HG02981 (cell line): ENCODE measurements at regions not wholly inside any gene's neighbourhood (a gene's known extent, or its start where the extent isn't known, plus 50 kb on each side); places are given as distances from the start of the nearest gene placed in this dataset.
"Not testable (repeated sequence)": the region's sequence is repeated elsewhere in the genome, so short reads cannot be mapped to it uniquely, and the experiment has no call there.

Experiments
- ATAC-seq: cut with Tn5 transposase; IDR thresholded peaks from one replicate; pipeline ENCODE4 v1.9.1; 2021; ENCODE audit warnings: mild to moderate bottlenecking, moderate library complexity; ENCODE audit not compliant: unreplicated experiment

DNA sequence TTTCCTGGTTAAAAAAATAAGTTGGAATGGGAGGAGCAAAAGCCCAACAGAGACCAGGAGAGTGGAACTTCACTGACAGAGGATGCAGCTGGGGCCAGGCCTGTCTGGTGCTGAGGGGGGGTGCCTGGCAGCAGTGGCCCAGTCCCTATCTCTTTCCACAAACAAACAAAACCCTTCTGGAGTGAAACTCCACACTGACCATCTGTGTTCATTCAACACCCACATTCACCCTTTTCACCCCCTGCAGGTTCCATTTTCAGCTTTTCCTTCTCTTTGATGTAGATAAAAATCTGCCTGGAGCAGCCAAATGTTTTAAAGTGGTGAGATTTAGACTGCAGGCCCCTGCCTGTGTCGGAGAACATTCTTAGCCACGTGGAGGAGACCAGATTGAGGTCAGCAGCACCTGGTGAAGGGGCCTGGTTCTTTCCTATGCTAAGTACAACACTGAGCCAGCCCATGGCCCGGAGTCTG lies 161.4 kb upstream of the CDH11 start:
- ATAC-seq, result no peak

DNA sequence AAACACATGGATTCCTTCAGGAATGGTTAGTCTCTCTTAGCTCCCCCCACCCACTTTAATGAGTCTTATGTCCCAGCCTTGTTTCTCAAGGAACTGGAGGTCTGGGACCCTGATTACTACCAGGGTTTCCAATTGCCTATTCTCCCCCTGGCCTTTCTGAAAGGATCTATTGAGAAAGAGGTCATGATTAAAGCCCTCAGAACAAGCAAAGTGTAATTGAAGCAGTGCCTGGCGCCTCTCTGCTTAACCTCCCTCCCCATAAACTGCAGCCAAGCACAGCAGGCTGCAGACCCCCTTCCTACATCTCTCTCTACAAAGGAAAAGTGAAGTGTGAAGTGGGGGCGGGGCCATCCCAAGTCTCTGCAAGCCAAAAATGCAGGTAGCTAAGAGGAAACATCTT lies 159.7 kb upstream of the CDH11 start:
- ATAC-seq, result no peak

DNA sequence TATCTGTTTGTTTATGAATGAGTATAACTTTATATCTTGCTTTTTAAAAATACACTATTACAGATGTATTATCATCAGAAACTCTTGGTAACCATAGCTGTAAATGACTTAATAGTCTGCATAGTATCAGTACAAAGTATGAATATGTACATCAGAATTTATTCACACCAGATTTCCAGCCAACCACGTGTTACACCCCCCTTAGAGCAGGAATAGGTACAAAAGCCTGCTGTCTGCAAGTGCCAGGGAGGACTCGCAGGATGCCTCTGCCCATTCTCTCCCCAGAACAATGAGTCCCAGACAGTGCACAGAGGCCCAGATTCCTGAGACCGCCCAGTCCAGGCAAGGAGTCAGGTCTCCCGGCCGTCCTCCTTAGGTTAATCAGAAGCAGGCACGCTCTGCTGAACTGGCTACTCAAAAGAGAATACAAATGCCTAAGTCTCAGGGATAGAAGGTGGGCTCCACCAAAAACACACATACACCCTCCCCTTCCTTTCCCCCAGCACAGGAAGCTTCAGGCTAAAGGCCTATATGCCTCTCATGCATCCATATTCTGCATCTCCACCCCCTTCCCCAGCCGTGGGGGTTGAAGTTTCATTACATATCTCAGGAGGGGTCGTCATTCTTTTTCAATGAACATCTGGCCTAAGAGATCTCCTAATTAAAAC lies 159.1 kb upstream of the CDH11 start:
- ATAC-seq, result no peak

DNA sequence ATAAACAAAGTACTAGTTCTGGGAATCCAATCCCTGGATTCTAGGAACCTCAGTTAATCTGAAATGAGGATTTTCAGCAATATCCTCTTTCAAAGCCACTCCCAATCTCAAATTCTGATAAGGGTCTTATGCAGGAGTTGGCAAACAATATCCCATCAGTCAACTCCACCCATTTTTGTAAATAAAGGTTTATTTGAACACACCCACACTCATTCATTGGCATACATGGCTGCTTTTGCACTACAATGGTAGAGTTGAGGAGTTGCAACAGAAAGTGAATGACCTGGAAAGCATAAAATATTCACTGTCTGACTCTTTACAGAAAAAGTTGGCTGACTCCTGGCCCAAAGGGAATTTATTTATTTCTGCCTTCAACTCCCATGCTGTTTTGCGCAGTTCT lies 157.7 kb upstream of the CDH11 start:
- ATAC-seq, result no peak

DNA sequence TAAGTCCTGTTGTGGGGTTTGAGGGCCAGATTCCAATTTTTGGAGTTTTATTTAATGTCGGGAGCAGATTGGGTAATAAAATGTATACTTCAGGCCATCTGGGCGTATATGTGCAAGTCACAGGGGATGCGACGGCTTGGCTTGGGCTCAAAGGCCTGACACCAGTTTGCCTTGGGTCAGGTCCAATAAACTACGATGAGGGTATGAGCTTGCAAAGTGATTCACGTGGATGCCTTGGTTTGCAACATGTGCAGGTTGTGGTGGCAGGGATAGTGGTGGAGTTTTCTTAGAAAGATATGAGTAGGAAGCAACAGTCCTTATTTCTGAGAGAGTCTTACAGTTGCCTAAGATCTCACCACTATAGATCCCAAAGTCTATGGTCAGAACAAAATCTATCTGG lies 157.0 kb upstream of the CDH11 start:
- ATAC-seq, result no peak

DNA sequence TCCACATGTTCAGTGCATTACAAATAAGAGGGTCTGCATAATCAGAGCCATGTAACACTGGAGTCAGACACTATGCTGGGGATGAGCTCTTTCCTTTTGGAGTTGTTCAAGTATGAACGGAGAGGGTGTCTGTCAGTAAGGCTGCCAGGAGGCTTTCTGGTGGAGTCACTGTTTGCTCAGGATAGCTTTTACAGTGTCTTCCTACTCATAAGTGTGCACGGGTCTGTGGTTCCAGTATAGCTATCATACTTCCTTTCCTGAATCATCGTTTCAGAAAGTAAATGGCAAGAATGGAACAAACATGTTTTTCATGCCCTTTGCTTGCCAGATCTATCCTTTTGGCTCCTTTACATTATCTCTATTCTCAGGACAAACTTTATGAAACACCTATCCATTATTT lies 152.7 kb upstream of the CDH11 start:
- no peak for ATAC-seq

DNA sequence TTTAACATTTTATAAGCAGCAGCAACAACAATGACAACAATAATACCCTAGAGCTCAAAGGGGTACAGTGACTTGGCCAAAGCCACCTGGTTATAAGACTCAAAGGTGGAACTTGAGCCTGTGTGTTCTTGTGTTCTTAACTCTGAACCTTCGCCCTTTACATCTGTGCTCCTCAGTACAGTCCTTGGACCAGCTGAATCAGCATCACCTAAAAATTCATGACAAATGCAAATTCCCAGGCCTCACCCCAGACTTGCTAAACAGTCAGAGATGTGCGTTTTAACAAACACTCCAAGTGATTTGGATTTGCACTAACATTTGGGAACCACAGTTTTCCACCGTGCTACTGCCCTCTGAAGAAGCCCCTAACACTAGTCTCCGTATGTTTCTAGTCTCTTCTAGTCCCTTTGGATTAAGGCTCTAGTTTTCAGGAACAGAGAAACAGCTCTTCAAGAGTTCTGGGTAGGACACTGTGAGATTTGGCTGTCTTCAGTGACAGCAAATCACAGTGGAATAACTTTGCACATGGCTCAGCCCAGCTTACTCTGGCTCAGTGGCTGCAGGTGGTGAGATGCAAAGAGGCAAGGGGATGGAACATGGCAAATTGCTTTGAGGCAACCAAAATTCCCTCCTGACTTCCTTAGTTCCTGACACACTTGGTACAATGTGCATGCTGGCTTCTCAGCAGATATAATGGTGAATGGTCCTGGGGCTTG lies 151.0 kb upstream of the CDH11 start:
- no peak for ATAC-seq

DNA sequence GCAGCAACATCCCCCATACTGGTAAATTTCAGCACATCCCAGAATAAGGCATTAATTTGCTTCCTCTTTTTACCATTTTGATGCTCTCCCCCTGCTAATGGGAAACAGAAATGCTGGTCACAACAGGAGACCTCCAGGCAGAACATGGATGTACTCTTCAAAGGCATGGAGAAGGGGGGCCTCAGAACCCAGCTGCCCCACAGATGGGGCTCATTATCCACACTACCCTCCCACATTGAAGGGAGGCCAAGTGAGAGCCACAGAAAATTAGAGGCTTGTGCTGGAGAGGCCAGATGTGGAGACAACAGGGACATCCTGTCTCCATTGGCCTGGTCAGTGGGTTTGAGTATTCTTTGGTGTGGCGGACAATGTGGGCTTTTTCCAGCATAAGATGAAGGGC lies 150.1 kb upstream of the CDH11 start:
- no peak for ATAC-seq

DNA sequence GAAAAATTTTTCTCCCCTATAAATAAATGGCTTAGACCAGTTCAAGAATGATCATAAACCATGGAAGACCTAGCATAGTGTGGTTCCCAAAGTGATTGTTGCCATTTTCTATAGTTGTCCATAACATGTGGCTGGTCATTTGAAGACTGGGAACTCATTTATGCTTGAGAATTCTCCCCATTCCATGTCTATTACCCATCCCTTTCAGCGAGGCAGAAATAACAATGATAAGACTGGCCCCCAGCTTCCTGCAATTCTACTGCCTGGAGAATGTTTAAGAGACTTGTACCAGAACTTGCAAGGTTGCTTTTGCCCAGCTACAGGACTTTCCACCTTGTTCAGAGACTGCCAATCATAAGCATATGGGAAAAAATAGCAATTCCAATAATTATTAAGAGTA lies 146.5 kb upstream of the CDH11 start:
- ATAC-seq, result no peak

DNA sequence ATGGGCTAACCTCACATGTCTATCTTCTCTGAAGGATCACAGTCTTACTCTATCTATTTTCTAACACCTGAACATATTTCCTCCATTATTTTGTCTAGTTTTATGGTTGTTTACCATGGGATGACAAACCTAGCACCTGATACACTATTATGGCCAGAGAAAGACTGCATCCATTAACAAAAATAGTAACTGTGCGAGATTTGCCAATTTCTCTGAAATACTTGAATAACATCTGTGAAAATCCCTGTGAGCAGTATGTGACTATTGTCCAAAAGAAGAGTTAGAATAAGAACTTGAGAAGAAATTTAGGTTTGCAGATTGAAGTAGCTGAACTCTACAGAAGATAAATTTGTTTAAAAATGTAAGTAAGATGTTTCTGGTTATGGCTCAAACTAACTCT lies 142.0 kb upstream of the CDH11 start:
- ATAC-seq, result no peak

DNA sequence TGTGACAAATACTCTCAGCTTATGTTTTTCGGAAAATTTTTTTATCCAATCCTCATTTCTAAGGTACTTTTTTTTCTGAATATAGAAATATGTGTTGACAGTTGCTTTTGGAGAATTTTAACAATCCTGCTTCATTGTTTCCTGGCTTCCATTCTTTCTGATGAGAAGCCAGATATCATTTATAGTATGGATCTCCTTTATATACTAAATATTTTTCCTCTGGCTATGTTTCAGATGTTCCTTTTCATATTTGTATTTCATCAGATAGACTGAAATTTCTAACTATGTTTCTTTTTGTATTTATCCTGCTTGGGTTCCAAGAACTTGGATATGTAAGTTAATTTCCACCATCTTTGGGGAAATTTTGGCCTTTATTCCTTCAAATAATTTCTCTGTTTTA lies 138.9 kb upstream of the CDH11 start:
- no peak for ATAC-seq

DNA sequence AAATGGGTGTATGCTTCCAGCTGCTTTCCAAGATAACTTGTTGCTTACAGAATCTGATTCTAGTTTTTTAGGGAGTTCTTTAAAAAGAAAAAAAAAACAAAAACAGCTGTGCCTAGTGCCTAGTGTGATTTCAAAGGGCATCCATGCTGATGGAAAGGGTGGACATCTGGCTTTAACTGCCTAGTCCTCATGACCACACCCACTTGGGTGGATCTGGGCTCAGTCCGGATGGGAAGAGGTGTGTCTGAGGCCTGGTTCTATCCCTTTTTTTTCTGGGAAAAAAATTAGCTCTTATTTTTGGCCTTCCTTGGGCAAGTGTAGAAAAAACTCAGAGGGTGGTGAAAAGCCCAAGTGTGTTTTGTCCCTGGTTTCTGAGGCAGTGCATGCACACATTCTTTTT lies 132.3 kb upstream of the CDH11 start:
- ATAC-seq, result no peak

DNA sequence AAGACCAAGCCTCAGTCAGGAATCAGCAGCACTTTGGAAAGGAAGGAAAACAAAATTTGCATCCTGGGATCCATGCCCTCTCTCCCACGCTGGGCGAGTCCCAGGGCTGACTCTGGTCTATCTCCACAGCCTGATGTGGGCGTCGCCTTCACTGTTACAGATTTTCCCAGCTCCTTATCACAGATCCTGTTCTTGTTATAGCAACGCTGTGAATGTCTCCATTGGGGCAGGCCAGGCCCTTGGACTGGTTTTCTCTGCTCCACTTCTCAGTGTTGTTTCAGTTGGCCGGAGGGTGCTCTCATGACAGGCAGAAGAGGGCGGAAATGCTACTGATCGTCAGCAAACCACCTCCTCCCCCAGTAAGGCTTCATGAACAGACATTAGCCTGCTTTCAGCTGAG lies 127.9 kb upstream of the CDH11 start:
- no peak for ATAC-seq

DNA sequence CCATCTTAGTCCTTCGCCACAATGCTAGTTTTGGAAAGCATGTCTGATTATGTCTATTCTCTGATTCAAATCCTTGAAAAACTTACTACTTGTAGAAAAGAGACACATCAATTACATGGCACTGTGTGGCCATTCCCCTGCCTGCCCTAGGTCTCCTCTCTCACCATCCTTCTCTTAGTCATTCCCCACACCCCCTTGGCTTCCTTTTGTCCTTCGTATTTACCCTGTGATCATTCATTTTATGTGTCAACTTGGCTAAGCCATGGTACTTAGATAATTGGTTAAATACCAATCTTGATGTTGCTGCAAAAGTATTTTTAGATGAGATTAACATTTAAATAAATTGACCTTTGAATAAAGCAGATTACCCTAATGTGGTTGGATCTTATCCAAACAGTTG lies 122.9 kb upstream of the CDH11 start:
- no peak for ATAC-seq

DNA sequence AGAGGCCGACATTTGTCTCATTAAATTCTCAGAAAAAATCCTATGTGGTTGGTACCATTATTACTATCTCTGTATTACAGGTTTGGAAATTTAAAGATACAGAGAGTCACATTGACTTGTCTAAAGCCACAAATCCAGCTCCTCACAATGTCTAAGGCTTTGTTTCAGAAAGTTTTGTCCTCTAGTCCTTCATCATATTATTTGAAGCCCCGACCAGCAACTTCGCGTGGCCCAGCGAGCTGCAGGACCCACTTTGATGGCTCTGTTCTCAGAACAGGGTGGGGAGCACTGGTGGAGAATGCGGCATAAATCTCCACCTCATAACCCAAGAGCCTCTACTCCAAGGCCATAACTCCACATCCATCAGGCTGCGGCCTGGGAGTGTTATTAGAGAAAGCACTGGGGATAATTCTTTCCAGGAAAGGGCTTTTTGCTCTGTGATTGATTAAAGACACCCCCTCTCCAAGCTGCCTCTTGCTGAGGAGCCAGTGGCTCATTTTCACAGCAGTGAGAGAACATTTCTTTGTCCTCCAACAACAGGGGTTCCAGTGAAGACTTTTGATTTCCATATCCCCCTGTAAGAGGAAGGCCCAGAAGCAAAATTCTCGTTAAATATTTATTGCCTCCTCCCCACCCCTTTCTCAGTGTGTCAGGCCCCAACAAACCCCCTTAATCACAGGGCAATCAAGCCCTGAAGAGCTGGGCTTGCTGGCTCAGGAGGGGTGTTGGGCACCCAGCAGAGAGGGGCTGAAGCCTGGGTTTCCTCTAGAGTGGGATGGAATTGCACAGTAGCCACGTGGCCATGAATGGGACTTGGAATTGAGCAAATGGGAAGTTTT lies 113.7 kb upstream of the CDH11 start:
- ATAC-seq, result no peak

DNA sequence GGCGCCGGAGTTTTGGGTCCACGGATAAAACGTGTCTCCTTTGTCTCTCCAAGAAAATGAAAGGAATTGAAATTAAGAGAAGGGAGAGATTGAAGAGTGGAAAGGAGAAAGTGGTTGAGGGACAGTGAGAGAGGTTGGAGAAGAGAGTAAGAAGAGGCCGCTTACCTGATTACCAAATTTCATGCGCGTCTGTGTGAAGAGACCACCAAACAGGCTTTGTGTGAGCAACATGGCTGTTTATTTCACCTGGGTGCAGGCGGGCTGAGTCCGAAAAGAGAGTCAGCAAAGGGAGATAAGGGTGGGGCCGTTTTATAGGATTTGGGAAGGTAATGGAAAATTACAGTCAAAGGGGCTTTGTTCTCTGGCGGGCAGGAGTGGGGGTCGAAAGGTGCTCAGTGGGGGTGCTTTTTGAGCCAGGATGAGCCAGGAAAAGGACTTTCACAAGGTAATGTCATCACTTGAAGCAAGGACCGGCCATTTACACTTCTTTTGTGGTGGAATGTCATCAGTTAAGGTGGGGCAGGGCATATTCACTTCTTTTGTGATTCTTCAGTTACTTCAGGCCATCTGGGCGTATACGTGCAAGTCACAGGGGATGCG lies 113.0 kb upstream of the CDH11 start:
- ATAC-seq, result not testable (repeated sequence)

DNA sequence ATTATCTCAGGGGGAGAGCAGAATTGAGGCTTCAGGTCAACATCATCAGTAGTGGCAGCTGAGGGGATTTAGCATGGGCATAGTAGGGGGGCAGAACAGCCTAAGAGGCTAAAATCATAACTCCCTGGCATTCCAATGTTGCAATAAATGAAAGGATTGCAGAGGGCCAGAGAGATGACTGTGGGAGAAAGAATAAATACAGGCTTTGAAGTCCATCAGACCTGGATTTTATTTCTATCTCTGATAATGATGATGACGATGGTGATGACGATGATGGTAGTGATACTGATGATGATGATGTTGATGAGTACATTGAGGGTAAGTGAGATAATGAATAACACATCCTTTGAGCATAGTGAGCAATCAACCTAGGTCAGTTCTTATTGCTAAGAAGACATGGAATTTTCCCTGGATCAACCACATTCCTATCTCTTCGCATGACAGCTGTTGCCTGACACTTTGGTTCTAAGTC lies 107.4 kb upstream of the CDH11 start:
- ATAC-seq, result no peak

DNA sequence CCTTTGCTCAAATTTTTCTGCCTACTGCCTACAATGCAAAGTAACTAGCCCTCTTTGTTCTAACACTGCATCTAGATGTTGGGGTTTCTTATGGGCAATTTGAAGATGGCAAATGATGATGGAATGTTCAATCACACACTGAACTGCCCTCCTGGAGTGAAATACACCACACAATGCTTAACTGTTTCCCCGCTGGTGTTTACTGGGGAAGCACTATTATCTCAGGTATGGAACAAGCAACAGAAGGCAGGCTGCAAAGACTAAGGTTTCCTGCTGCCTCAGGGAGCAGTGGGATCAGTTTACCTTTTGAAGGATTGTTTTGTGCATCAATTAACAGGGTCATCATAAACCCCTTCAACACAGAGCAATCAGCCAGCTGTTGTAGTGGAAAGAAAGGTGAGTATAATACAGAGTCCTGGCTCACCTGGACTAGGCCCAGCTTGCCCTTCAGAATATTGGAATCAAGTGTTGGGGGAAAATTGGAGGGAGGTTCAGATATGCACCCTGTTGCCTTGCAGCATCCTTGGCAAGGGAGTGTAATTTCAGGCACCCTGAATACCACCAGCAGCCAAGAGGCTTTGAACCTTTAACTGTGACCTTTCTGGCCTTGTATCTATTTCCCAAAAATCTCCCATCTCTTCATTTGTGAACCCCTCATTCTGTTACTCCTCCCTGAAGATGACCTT lies 105.4 kb upstream of the CDH11 start:
- no peak for ATAC-seq

DNA sequence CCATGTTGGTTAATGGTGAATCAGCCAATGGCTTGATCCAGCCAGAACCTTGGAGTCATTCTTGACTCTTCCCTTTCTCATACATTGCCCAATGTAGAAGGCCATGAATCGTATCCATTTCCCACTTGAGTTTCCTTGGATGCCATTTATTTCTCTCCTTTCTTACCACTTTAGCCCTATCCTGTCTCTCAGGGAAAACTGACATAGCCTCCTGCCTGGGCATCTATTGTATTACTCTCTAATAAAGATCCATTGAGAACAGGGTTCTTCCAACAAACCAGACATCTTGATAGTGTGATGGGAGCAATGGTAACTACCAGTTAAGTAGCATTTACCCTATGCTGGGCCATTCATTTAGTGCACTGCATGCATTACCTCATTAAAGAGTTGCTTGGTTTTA lies 104.2 kb upstream of the CDH11 start:
- no peak for ATAC-seq

DNA sequence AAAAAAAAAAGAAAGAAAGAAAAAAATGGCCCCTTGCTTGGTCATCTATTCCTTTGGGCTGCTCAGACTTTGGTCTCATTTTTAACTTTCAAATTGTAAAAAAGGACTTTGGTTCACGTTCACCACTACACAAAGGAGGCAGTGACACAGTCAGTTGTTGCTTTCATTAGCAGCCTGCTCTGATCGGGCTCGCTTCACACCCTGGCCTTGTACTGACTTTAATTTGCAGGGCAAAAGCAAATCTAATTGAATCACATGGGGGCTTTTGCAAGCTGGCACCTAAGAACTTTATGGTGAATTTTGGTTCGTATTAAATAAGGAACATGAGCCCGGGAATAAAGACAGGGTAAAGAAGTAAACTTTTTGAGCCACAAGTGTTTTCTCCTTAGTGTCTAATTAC lies 103.6 kb upstream of the CDH11 start:
- ATAC-seq, result no peak

DNA sequence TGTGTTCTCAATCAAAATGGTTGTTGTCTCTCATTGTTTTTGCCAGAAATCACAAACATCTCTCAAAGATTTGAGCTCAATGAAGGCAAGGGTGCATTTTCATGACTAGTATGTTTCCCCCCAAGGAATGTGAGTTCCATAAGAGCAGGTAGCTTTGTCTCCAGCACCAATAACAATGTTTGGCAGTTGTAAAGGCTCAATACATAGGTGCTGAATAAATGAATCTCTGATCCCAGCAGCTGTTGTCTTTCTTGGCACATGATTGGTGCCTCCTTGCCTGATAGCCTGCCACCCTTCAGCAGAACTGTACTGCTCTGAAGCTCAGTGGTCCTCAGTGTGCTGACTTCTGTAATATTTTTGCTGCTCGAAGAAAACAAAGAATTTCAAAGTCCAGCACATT lies 103.1 kb upstream of the CDH11 start:
- no peak for ATAC-seq
